HUES6 (cell line): ENCODE measurements at regions not wholly inside any gene's neighbourhood (a gene's known extent, or its start where the extent isn't known, plus 50 kb on each side); places are given as distances from the start of the nearest gene placed in this dataset.

Experiments used
- H3K27ac ChIP-seq: 2 replicates; pipeline ENCODE4 v1.7.0; 2013; ENCODE audit warnings: low read depth, mild to moderate bottlenecking, low read length, inconsistent platforms
- H3K27me3 ChIP-seq: 2 replicates; pipeline ENCODE4 v1.6.1; 2013; ENCODE audit warnings: low read length; ENCODE audit not compliant: control insufficient read depth, insufficient read depth
- H3K36me3 ChIP-seq: 2 replicates; pipeline ENCODE4 v1.6.1; 2013; ENCODE audit warnings: low read length; ENCODE audit not compliant: control insufficient read depth, insufficient read depth
- H3K4me1 ChIP-seq: 2 replicates; pipeline ENCODE4 v1.6.1; 2013; ENCODE audit warnings: low read length; ENCODE audit not compliant: control insufficient read depth, insufficient read depth
- H3K4me3 ChIP-seq: 2 replicates; pipeline ENCODE4 v1.5.1; 2013; ENCODE audit warnings: low read depth, low read length
- H3K9ac ChIP-seq: one replicate; pipeline ENCODE4 v1.6.1; 2013; ENCODE audit warnings: mild to moderate bottlenecking, low read length
- H3K9me3 ChIP-seq: 2 replicates; pipeline ENCODE4 v1.6.1; 2013; ENCODE audit warnings: low read depth, low read length; ENCODE audit not compliant: control insufficient read depth, insufficient read depth

DNA sequence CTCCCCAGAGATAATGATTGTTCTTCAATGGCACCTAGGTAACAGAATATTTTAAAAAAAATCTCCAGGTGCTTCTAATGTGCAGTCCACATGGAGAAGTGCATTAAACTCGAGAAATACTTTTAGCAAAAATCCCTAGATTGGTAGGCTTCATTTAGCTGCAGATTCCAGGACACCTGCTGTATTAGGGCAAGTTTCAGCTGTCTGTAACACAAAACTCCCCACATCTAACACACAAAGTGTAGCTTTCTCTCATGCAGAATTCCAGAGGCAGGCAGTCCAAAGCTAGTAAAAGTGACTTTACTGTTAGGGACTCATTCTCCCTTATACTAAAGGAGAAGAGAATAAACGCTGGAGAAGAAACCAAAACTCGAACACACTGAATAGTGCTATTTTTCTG lies 1414.3 kb upstream of the B3GALT2 start:
- H3K4me1 ChIP-seq = no peaks in the 10 kb centered on the region
- H3K9me3 ChIP-seq = no peaks in the 10 kb centered on the region
- H3K9ac ChIP-seq = no peak overlapping the region
- H3K27me3 ChIP-seq = no peaks in the 10 kb centered on the region
- no peak overlapping the region for H3K27ac ChIP-seq
- H3K36me3 ChIP-seq = no peaks in the 10 kb centered on the region
- no peak overlapping the region for H3K4me3 ChIP-seq

DNA sequence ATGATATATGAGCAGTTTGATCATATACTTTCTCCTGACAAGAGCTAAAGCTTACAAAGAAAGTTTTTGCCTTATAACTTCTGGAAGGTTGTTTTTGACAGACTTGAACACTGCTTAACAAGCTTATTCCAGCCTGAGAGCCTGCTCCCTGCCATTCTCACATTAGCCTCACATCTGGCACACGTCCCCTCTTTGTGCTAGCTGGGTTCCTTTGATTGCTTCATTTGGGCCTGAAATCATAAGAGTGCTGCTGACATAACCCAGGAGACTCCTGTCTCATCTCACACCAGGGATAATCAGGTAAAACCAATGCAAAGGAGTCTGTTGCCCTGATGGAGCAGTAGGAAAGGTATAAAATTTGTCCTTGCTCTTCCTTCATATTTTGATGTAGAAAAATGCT lies 1411.7 kb upstream of the B3GALT2 start:
- Histone ChIP-seq H3K4me1 (no peaks in the 10 kb centered on the region), H3K9me3 (no peaks in the 10 kb centered on the region), H3K9ac (no peak overlapping the region), H3K36me3 (no peaks in the 10 kb centered on the region), H3K27ac (no peak overlapping the region), H3K4me3 (no peak overlapping the region), H3K27me3 (no peaks in the 10 kb centered on the region)

DNA sequence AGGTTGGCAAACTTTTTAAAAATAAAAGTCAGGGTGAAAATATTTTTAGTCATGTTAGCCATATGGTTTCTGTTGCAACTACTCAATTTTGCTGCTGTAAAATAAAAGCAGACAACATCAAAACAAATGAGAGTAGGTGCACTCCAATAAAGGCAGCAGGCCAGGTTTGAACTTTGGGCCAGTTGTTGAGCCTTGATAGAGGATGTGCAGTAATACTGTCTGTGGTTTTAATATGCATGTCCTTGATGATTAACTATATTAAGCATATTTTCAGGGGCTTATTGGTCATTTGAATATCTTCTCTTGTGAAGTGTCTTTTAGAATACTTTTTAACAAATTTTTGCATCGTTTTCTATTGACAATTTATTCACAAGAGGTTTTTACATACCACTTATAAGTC lies 1399.9 kb upstream of the B3GALT2 start:
- Histone ChIP-seq H3K27me3 (no peaks in the 10 kb centered on the region), H3K4me3 (no peak overlapping the region), H3K27ac (no peak overlapping the region), H3K9me3 (no peaks in the 10 kb centered on the region), H3K4me1 (no peaks in the 10 kb centered on the region), H3K36me3 (no peaks in the 10 kb centered on the region), H3K9ac (no peak overlapping the region)

DNA sequence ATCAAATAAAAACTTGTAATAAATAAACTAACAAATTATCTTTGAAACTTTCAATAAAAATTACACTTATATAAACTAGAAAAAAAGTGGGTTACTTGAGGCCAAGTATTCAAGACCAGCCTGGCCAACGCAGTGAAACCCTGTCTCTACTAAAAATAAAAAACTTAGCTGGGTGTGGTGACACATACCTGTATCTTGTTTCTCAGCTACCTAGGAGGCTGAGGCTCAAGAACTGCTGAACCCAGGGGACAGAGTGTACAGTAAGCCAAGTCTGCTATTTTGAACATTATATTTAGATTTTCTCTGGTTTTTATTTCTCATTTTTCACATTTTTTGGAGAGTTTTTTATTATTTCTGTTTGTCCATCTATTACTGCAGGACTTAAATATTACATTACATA lies 1397.6 kb upstream of the B3GALT2 start:
- Histone ChIP-seq H3K36me3 (no peaks in the 10 kb centered on the region), H3K9ac (no peak overlapping the region), H3K4me3 (no peak overlapping the region), H3K27me3 (no peaks in the 10 kb centered on the region), H3K9me3 (no peaks in the 10 kb centered on the region), H3K27ac (no peak overlapping the region), H3K4me1 (no peaks in the 10 kb centered on the region)

DNA sequence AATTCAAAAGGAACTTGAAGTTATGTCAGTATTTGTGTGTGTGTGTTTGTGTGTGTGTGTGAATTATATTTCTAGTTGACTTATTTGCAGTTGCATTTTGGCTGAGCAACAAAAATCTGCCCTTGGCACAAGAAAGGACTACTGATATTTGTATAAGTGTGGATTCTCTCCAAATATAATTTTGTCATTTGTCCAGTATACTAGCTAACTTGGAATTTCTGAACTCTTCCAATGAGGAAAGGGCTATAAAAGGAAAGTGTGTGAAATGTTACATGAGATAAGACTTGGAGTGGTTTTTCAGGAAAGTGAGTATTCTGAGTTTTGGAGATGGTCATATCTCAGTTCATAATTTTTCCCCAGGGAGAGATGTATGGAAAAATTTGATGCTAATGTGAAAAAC lies 1384.1 kb upstream of the B3GALT2 start:
- Histone ChIP-seq H3K9me3 (no peaks in the 10 kb centered on the region), H3K4me1 (no peaks in the 10 kb centered on the region), H3K36me3 (no peaks in the 10 kb centered on the region), H3K4me3 (no peak overlapping the region), H3K9ac (no peak overlapping the region), H3K27me3 (no peaks in the 10 kb centered on the region), H3K27ac (no peak overlapping the region)

DNA sequence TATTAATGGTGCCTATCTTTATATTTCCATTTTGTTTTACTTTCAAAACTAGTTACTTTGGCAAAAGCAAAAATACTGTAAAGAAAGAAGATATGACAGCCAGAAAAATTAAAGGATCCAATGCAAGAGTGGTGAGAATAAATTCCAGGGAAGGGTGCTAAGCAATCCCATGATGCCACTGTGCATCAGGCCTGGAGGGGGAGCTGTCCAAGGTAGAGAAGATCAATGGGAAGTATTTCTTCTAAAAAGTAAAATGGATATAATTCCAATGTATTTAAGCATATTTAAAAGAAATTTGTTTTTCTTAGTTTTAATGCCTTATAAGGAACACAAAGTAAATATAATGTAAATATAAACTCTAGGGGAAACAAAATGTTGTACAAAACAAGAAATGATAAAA lies 1382.2 kb upstream of the B3GALT2 start:
- H3K4me1 ChIP-seq = no peaks in the 10 kb centered on the region
- no peak overlapping the region for H3K4me3 ChIP-seq
- no peaks in the 10 kb centered on the region for H3K9me3 ChIP-seq
- H3K9ac ChIP-seq = no peak overlapping the region
- no peaks in the 10 kb centered on the region for H3K36me3 ChIP-seq
- H3K27me3 ChIP-seq = no peaks in the 10 kb centered on the region
- no peak overlapping the region for H3K27ac ChIP-seq

DNA sequence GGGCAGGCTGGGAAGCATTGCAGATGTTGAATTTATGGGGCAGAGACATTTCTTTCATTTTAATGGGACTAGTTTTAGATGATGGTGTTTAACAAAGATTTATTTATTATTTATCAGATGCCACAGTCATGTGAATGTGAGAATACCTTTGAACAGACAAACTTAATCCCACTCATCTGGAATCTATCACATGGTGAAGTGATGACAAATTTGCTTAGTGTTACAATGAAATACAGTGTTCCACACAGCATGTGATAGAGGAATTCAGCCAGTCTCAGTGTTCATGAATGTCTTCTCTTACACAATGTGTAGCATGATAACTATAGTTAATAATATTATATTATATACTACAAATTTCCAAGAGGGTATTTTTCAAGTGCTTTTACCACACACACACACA lies 1361.7 kb upstream of the B3GALT2 start:
- H3K9me3 ChIP-seq = no peaks in the 10 kb centered on the region
- no peaks in the 10 kb centered on the region for H3K27me3 ChIP-seq
- no peak overlapping the region for H3K9ac ChIP-seq
- no peak overlapping the region for H3K27ac ChIP-seq
- no peaks in the 10 kb centered on the region for H3K36me3 ChIP-seq
- H3K4me1 ChIP-seq = no peaks in the 10 kb centered on the region
- H3K4me3 ChIP-seq = no peak overlapping the region

DNA sequence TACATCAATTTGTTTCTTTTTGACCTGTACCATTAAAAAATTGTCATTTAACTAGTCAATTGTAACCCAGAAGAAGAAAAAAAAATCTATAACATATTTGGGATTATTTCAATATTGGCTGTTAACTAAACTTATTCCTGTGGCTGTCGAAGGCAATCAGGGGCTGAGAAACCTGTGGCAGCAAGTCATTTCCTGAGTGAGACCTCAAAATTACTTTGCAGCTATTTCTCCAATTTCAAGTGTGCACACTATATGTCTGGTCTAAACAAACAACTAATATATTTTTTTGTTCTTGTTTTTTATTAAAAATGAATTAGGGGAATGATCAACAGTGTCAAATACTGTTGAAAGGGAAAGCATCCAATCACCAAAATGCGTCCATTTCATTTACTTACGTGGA lies 1357.6 kb upstream of the B3GALT2 start:
- Histone ChIP-seq H3K36me3 (no peaks in the 10 kb centered on the region), H3K27me3 (no peaks in the 10 kb centered on the region), H3K4me3 (no peak overlapping the region), H3K4me1 (no peaks in the 10 kb centered on the region), H3K9ac (no peak overlapping the region), H3K9me3 (no peaks in the 10 kb centered on the region), H3K27ac (no peak overlapping the region)

DNA sequence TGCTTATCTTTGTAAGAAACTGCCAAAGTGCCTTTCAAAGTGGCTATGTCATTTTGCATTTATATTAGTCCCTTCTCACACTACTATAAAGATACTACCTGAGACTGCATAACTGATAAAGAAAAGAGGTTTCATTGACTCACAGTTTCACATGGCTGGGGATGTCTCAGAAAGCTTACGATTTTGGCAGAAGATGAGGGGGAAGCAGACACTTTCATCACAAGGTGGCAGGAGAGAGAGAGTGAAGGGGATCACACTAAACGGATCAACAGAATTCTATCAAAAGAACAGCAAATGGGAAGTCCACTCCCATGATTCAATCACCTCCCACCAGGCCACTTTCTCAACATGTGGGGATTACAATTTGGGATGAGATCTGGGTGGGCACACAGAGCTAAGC lies 1352.0 kb upstream of the B3GALT2 start:
- H3K27ac ChIP-seq = no peak overlapping the region
- H3K9ac ChIP-seq = no peak overlapping the region
- no peaks in the 10 kb centered on the region for H3K9me3 ChIP-seq
- no peak overlapping the region for H3K4me3 ChIP-seq
- no peaks in the 10 kb centered on the region for H3K27me3 ChIP-seq
- no peaks in the 10 kb centered on the region for H3K36me3 ChIP-seq
- peaks cover 13% of the 10 kb centered on the region; the same call in 1 of the 2 replicates for H3K4me1 ChIP-seq

DNA sequence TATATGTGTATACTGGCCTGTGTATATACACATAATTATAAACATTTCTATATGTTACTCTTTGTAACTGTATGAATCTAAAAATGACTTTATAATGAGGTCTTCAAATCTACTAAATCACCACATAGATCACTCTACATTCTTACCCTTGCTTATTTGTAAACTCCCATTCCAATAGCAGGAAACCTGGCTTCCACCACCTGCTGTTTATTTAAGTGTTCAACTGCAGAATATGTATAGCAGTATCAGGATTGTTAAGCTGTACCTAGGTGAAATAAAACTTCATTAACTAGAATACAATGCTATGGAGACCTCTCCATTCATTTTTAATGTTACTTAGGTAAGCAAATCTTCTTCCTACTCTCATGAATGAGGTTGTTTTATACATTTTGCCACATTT lies 1351.1 kb upstream of the B3GALT2 start:
- Histone ChIP-seq H3K9ac (no peak overlapping the region), H3K27ac (no peak overlapping the region), H3K4me3 (no peak overlapping the region), H3K36me3 (no peaks in the 10 kb centered on the region), H3K4me1 (peaks cover 13% of the 10 kb centered on the region; the same call in 1 of the 2 replicates), H3K27me3 (no peaks in the 10 kb centered on the region), H3K9me3 (no peaks in the 10 kb centered on the region)

DNA sequence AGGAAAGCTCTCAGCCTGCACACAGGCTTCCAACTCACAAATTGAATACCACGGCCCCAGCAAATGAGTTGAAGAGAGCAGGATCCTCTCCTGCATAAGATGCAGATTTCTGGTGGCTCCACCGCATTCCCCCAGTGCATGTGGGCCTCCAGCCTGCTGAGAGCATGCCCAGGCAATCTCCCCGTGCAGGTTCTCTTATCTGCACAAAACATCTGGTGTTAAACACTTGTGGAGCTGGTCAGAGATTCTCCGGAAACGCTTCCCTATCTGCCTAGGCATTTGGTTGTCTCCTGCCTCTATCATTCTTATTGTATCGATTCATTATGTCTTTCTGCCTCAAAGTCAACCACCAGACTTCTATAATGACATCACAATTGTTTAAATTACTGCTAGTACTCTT lies 1349.0 kb upstream of the B3GALT2 start:
- H3K4me3 ChIP-seq = no peak overlapping the region
- no peaks in the 10 kb centered on the region for H3K27me3 ChIP-seq
- peaks cover 13% of the 10 kb centered on the region; the same call in 1 of the 2 replicates for H3K4me1 ChIP-seq
- no peak overlapping the region; the same call in 1 of the 2 replicates for H3K27ac ChIP-seq
- no peaks in the 10 kb centered on the region for H3K9me3 ChIP-seq
- H3K9ac ChIP-seq = no peak overlapping the region
- no peaks in the 10 kb centered on the region for H3K36me3 ChIP-seq

DNA sequence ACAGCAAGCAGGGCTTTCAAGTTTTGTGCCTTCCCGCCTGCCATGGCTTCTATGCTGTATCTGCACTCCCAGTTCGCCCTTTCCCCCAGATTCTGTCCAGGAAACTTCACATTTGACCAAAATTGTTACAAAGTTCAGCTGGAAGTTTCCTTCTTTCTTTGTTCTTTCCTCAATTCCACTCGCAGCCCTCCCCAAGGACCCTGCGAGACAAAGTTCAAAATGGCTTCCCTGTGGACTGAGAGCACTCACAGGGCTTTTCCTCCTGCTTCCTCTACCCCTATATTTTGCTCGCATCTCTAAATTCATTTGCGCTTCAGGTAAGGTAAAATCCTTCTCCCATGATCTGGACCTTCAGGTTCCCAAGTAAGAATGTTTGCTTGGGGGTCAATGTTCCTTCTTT lies 1348.4 kb upstream of the B3GALT2 start:
- no peak overlapping the region for H3K4me3 ChIP-seq
- no peaks in the 10 kb centered on the region for H3K27me3 ChIP-seq
- H3K27ac ChIP-seq = no peak overlapping the region; the same call in 1 of the 2 replicates
- H3K4me1 ChIP-seq = peaks cover 13% of the 10 kb centered on the region; the same call in 1 of the 2 replicates
- no peaks in the 10 kb centered on the region for H3K36me3 ChIP-seq
- H3K9ac ChIP-seq = no peak overlapping the region
- H3K9me3 ChIP-seq = no peaks in the 10 kb centered on the region
